Endothelial cell of umbilical vein (primary cell): ENCODE measurements at regions not wholly inside any gene's neighbourhood (a gene's known extent, or its start where the extent isn't known, plus 50 kb on each side); places are given as distances from the start of the nearest gene placed in this dataset.

ENCODE experiments used
- EZH2 ChIP-seq: IDR thresholded peaks from 2 replicates; pipeline ENCODE4 v1.6.1; 2012; ENCODE audit warnings: borderline replicate concordance, low read depth, mild to moderate bottlenecking, moderate library complexity, low read length, inconsistent platforms; ENCODE audit not compliant: severe bottlenecking
- FOS ChIP-seq: IDR thresholded peaks from 2 replicates; pipeline ENCODE4 v1.6.1; 2011; ENCODE audit warnings: mild to moderate bottlenecking, low read length, moderate library complexity, borderline replicate concordance; ENCODE audit not compliant: insufficient read depth
- GATA2 ChIP-seq: IDR thresholded peaks from 2 replicates; pipeline ENCODE4 v1.7.0; 2011; ENCODE audit warnings: low read depth, mild to moderate bottlenecking, moderate library complexity, mixed read lengths, low read length; ENCODE audit not compliant: insufficient read length, insufficient read depth
- MYC ChIP-seq: IDR thresholded peaks from one replicate; pipeline ENCODE4 v1.6.1; 2011; ENCODE audit warnings: mild to moderate bottlenecking, low read depth, low read length
- POLR2A ChIP-seq: IDR thresholded peaks from 2 replicates; pipeline ENCODE4 v1.6.1; 2012; ENCODE audit warnings: low read depth, mild to moderate bottlenecking, control low read depth, low read length
- POLR2AphosphoS5 ChIP-seq: IDR thresholded peaks from 2 replicates; pipeline ENCODE4 v1.6.1; 2012; ENCODE audit warnings: low read depth, mild to moderate bottlenecking, control low read depth, low read length, moderate library complexity; ENCODE audit not compliant: insufficient read depth
- TF ChIP-seq, protein P1 (sequence below), 2 donors: IDR thresholded peaks; 1 replicate in 1 of 2; 2 replicates in 1 of 2; pipeline ENCODE4 v1.5.1; 2011; ENCODE audit warnings: low read length in 2 of 2, mild to moderate bottlenecking in 2 of 2, moderate library complexity in 2 of 2, control low read depth in 1 of 2, inconsistent platforms in 1 of 2, low read depth in 1 of 2; ENCODE audit not compliant: insufficient read depth in 1 of 2; ENCODE audit errors: extremely low read depth in 1 of 2
- TF ChIP-seq, protein P2 (sequence below): IDR thresholded peaks from 2 replicates; pipeline ENCODE4 v1.6.1; 2011; ENCODE audit not compliant: insufficient read depth, insufficient read length

DNA sequence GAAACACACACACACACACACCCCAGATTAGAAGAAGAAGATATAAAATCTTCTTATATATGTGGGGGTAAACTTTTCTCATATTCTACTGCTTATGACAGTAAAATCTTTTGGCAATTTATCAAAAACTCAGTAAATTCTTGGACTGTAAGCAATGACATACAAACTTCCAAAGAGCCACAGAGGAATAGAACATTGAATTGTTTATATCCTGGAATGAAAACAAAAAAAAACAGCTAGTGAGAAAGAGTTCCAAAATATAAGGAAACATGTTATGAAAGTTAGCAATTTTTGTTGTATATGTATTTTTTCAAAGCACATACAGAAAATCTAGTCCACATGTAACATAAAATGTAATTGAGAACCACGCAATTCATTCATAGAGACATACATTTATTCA lies 764.9 kb downstream of the DSC3 start:
- TF ChIP-seq, protein P1, sequence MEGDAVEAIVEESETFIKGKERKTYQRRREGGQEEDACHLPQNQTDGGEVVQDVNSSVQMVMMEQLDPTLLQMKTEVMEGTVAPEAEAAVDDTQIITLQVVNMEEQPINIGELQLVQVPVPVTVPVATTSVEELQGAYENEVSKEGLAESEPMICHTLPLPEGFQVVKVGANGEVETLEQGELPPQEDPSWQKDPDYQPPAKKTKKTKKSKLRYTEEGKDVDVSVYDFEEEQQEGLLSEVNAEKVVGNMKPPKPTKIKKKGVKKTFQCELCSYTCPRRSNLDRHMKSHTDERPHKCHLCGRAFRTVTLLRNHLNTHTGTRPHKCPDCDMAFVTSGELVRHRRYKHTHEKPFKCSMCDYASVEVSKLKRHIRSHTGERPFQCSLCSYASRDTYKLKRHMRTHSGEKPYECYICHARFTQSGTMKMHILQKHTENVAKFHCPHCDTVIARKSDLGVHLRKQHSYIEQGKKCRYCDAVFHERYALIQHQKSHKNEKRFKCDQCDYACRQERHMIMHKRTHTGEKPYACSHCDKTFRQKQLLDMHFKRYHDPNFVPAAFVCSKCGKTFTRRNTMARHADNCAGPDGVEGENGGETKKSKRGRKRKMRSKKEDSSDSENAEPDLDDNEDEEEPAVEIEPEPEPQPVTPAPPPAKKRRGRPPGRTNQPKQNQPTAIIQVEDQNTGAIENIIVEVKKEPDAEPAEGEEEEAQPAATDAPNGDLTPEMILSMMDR (IDR thresholded peaks at IDR 0.05; ENCODE audit: extremely low read depth in 1 of 2, insufficient read depth in 1 of 2, low read depth in 1 of 2, low read length in 2 of 2), result no peak
- TF ChIP-seq POLR2A (no peak), EZH2 (no peak), FOS (no peak), POLR2AphosphoS5 (no peak), GATA2 (no peak), MYC (no peak)
- TF ChIP-seq, protein P2, sequence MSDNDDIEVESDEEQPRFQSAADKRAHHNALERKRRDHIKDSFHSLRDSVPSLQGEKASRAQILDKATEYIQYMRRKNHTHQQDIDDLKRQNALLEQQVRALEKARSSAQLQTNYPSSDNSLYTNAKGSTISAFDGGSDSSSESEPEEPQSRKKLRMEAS, result no peak
